Stomach (tissue), 8 donors: ENCODE measurements at regions not wholly inside any gene's neighbourhood (a gene's known extent, or its start where the extent isn't known, plus 50 kb on each side); places are given as distances from the start of the nearest gene placed in this dataset.

Experiments used
- DNase-seq, 2 donors: peaks; one replicate each; pipeline versions ENCODE4 v3.0.0 to v3.0.0-alpha.2; 2013 to 2019
- H3K27ac ChIP-seq, 5 donors: fragments of 200-600 bp in 4 of 5; sonication (generic) in 4 of 5; one replicate each; pipeline ENCODE4 v1.5.1; 2013 to 2019; ENCODE audit warnings: mild to moderate bottlenecking in 1 of 5, moderate library complexity in 1 of 5
- H3K27me3 ChIP-seq, 3 donors: fragments of 200-600 bp; sonication (generic); one replicate each; pipeline ENCODE4 v1.5.1; 2017 to 2019; ENCODE audit warnings: mixed run types in 1 of 3
- H3K36me3 ChIP-seq, 4 donors: fragments of 200-600 bp; sonication (generic); 1 replicate in 3 of 4; 2 replicates in 1 of 4; pipeline ENCODE4 v1.5.1; 2016 to 2019
- H3K4me1 ChIP-seq, 4 donors: fragments of 200-600 bp; sonication (generic); one replicate each; pipeline ENCODE4 v1.5.1; 2016 to 2019
- H3K4me3 ChIP-seq, 4 donors: fragments of 200-600 bp; sonication (generic) in 3 of 4; one replicate each; pipeline ENCODE4 v1.5.1; 2016 to 2019; ENCODE audit warnings: mild to moderate bottlenecking in 1 of 4
- H3K9me3 ChIP-seq, 4 donors: fragments of 200-600 bp; sonication (generic); one replicate each; pipeline ENCODE4 v1.5.1; 2016 to 2019
- EP300 ChIP-seq: sonication (generic); formaldehyde crosslinking; IDR thresholded peaks from one replicate; pipeline ENCODE4 v1.6.1; 2017; ENCODE audit warnings: antibody characterized with exemption
- POLR2A ChIP-seq, 4 donors: fragments of 450-650 bp; IDR thresholded peaks; one replicate each; pipeline ENCODE4 v1.6.1; 2016; ENCODE audit warnings: antibody characterized with exemption in 4 of 4, control low read depth in 2 of 4, mild to moderate bottlenecking in 1 of 4, moderate library complexity in 1 of 4
- POLR2AphosphoS5 ChIP-seq, 3 donors: sonication (generic); formaldehyde crosslinking; IDR thresholded peaks; one replicate each; pipeline ENCODE4 v1.6.1; 2016; ENCODE audit warnings: antibody characterized with exemption in 3 of 3
- WGBS, 5 donors: extraction: QIAGEN DNeasy Blood & Tissue Kit in 3 of 5; methylation state at CpG; one replicate each; pipeline versions ENCODE4 v1.1.5 to v1.1.7; 2013 to 2018; 5-methylcytosine and 5-hydroxymethylcytosine counted together
- intact Hi-C: fragments of 100-400 bp; cut with DNase I; formaldehyde crosslinking; loops from one replicate; pipeline ENCODE4 v1.15.1; 2023; ENCODE audit warnings: low total_unique reads
- TF ChIP-seq, protein P1 (sequence below), 7 experiments: fragments of 450-650 bp in 4 of 7; fragments of 200-600 bp in 3 of 7; sonication (generic) in 3 of 7; IDR thresholded peaks; one replicate each; pipeline ENCODE4 v1.5.1; 2016 to 2019; ENCODE audit warnings: antibody characterized with exemption in 7 of 7, control low read depth in 2 of 7, mild to moderate bottlenecking in 1 of 7
- donor health status: healthy with polysubstance abuse.
- donor health status: Bipolar disorder and iron deficiency.
- donor health status: healthy.

DNA sequence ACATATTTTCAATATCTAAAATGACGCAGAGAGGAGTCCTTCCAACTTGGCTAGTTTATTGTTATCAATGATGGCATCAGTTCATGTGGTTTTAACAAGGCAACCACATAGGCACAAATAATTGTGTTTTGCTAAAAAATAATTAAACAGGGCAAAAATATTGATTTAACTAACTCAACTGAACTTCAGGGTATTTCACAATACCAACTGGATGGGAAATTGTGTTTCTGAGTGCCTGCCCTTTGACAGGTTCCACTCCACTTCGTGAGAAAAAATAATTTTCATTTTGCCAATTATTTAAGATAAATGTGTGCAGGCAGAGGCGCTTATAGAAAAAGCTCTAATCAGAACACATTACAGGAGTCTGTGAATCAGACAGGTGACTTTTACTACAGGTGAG is 689.3 kb upstream of the CCDC54 start:
- intact Hi-C loops = no loop called here
- WGBS, 5 donors = 77 to 85% (median 80%) methylated on average over 3 of the region's 3 CpGs

DNA sequence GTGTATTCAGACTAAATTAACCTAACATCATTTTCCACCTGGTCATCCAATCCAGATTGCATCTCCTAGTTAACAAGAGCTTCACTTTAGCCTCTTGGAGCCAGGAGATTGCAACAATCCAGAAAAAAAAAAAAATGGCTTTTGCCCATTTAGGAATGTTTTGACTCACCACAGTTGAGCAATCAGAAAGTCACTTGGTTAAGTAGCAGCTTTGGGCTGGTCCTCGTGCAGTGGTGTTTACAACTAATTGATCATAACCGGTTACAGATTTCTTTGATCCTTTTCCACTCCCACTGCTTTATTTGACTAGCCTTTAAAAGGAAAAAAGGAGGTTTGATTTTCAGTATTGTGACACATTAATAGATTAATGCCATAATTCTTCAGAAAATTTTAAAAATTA is 688.8 kb upstream of the CCDC54 start:
- no peak overlapping the region for H3K4me3 ChIP-seq
- no peaks in the 10 kb centered on the region for H3K27me3 ChIP-seq
- H3K27ac ChIP-seq = no peak overlapping the region
- H3K4me1 ChIP-seq = no peaks in the 10 kb centered on the region
- TF ChIP-seq EP300 (no peak), POLR2AphosphoS5 (IDR thresholded peaks at IDR 0.05) (peak in 1 of 3 donors; percentile 6)
- TF ChIP-seq, protein P1, sequence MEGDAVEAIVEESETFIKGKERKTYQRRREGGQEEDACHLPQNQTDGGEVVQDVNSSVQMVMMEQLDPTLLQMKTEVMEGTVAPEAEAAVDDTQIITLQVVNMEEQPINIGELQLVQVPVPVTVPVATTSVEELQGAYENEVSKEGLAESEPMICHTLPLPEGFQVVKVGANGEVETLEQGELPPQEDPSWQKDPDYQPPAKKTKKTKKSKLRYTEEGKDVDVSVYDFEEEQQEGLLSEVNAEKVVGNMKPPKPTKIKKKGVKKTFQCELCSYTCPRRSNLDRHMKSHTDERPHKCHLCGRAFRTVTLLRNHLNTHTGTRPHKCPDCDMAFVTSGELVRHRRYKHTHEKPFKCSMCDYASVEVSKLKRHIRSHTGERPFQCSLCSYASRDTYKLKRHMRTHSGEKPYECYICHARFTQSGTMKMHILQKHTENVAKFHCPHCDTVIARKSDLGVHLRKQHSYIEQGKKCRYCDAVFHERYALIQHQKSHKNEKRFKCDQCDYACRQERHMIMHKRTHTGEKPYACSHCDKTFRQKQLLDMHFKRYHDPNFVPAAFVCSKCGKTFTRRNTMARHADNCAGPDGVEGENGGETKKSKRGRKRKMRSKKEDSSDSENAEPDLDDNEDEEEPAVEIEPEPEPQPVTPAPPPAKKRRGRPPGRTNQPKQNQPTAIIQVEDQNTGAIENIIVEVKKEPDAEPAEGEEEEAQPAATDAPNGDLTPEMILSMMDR (IDR thresholded peaks at IDR 0.05) = no peak
- intact Hi-C loops = no loop called here
- DNase-seq = peak in 1 of 2 donors; percentile 4
- 17 to 25% (median 19%) methylated on average over 2 of the region's 2 CpGs for WGBS, 5 donors
- H3K36me3 ChIP-seq = no peaks in the 10 kb centered on the region
- H3K9me3 ChIP-seq = no peaks in the 10 kb centered on the region

More for the DNA sequence above, 689.3 kb upstream of the CCDC54 start:
- Histone ChIP-seq H3K27ac (no peak overlapping the region), H3K27me3 (no peaks in the 10 kb centered on the region), H3K4me3 (no peak overlapping the region), H3K4me1 (no peaks in the 10 kb centered on the region), H3K36me3 (no peaks in the 10 kb centered on the region), H3K9me3 (no peaks in the 10 kb centered on the region)
- no peak for DNase-seq
- TF ChIP-seq, protein P1 (IDR thresholded peaks at IDR 0.05) = no peak
- TF ChIP-seq POLR2A (IDR thresholded peaks at IDR 0.05) (no peak), EP300 (no peak), POLR2AphosphoS5 (IDR thresholded peaks at IDR 0.05) (no peak)

DNA sequence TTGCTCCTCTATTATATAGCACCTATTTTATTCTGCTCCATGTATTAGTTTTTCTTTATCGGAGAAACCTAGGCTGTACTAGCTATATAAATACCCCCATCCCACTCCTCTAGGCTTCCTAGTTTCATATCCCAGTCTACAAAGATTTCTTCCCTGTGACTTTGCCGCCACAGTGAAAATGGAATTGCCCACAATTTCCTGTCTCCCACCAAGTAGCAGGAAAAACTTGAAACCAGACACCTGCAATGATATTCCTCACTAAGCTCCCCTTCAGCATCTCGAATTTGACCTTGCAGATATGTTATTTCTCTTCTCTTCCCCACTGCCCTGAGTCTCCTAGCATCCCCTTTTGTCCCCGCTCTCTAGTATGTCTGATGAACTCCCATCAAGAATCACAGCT is 685.8 kb upstream of the CCDC54 start:
- H3K27me3 ChIP-seq = no peaks in the 10 kb centered on the region
- H3K4me3 ChIP-seq = no peak overlapping the region
- no peak for DNase-seq
- TF ChIP-seq, protein P1 (IDR thresholded peaks at IDR 0.05) = no peak
- TF ChIP-seq EP300 (no peak), POLR2AphosphoS5 (IDR thresholded peaks at IDR 0.05) (no peak), POLR2A (IDR thresholded peaks at IDR 0.05) (no peak)
- intact Hi-C loops = no loop called here
- no peaks in the 10 kb centered on the region for H3K4me1 ChIP-seq
- H3K36me3 ChIP-seq = no peaks in the 10 kb centered on the region
- no peaks in the 10 kb centered on the region for H3K9me3 ChIP-seq
- no peak overlapping the region for H3K27ac ChIP-seq
- 69 to 80% (median 73%) methylated on average over 4 of the region's 4 CpGs for WGBS, 5 donors

- H3K27ac ChIP-seq = no peak overlapping the region
- no peaks in the 10 kb centered on the region for H3K36me3 ChIP-seq
- H3K9me3 ChIP-seq = no peaks in the 10 kb centered on the region
- no peak for TF ChIP-seq POLR2A (IDR thresholded peaks at IDR 0.05)
- TF ChIP-seq, protein P1 (IDR thresholded peaks at IDR 0.05) = no peak
- TF ChIP-seq EP300 = no peak
- TF ChIP-seq POLR2AphosphoS5 (IDR thresholded peaks at IDR 0.05) = no peak
- H3K4me1 ChIP-seq = no peaks in the 10 kb centered on the region
- no peaks in the 10 kb centered on the region for H3K27me3 ChIP-seq
- intact Hi-C loops = no loop called here
- 78 to 91% (median 82%) methylated on average over 3 of the region's 3 CpGs for WGBS, 5 donors
- H3K4me3 ChIP-seq = no peak overlapping the region
- no peak for DNase-seq
These were observed 684.6 kb upstream of the CCDC54 start for GRCh38 chr3:106692624-106693023.
